NB4 (cell line): ENCODE measurements at regions not wholly inside any gene's neighbourhood (a gene's known extent, or its start where the extent isn't known, plus 50 kb on each side); places are given as distances from the start of the nearest gene placed in this dataset.

Source experiments
- DNase-seq: peaks from one replicate; pipeline ENCODE4 v3.0.0; 2010; ENCODE audit warnings: low read depth
- H3K4me3 ChIP-seq: one replicate; pipeline ENCODE4 v1.5.1; 2011; ENCODE audit warnings: mild to moderate bottlenecking, low read depth, low read length, moderate library complexity
- CTCF ChIP-seq: IDR thresholded peaks from one replicate; pipeline ENCODE4 v1.5.1; 2012; ENCODE audit warnings: low read depth, low read length
- MAX ChIP-seq: IDR thresholded peaks from 2 replicates; pipeline ENCODE4 v1.6.1; 2011; ENCODE audit warnings: low read depth, low read length
- MYC ChIP-seq: IDR thresholded peaks from 2 replicates; pipeline ENCODE4 v1.6.1; 2011; ENCODE audit warnings: low read depth, low read length
- POLR2A ChIP-seq: IDR thresholded peaks from 2 replicates; pipeline ENCODE4 v1.6.1; 2011; ENCODE audit warnings: mild to moderate bottlenecking; ENCODE audit not compliant: insufficient read length; ENCODE audit errors: extremely low read depth

GRCh38 chr17:49910858-49911204 lies 58.2 kb upstream of the DLX4 start:
- TF ChIP-seq POLR2A, result no peak
- TF ChIP-seq MYC, result no peak
- TF ChIP-seq MAX, result no peak
- TF ChIP-seq CTCF, result no peak
- DNase-seq, result no peak
- H3K4me3 ChIP-seq, result no peak overlapping the region

GRCh38 chr17:49911719-49912118 lies 57.3 kb upstream of the DLX4 start:
- H3K4me3 ChIP-seq, result no peak overlapping the region
- no peak for TF ChIP-seq POLR2A
- no peak for TF ChIP-seq CTCF
- TF ChIP-seq MYC, result no peak
- no peak for TF ChIP-seq MAX
- DNase-seq, result no peak

- no peak overlapping the region for H3K4me3 ChIP-seq
- peak; percentile 26 for DNase-seq
- TF ChIP-seq CTCF, result no peak
- no peak for TF ChIP-seq MYC
- TF ChIP-seq POLR2A, result no peak
- no peak for TF ChIP-seq MAX
Observed at GRCh38 chr17:49913226-49914095, 55.5 kb upstream of the DLX4 start.

GRCh38 chr17:49914096-49914490 lies 54.9 kb upstream of the DLX4 start:
- H3K4me3 ChIP-seq, result no peak overlapping the region
- no peak for DNase-seq
- no peak for TF ChIP-seq POLR2A
- no peak for TF ChIP-seq MAX
- TF ChIP-seq CTCF, result no peak
- TF ChIP-seq MYC, result no peak

- TF ChIP-seq POLR2A (no peak), CTCF (no peak), MYC (no peak), MAX (no peak)
- no peak for DNase-seq
- no peak overlapping the region for H3K4me3 ChIP-seq
Observed at GRCh38 chr17:49914664-49915063, 54.3 kb upstream of the DLX4 start.
